IMR-90 (cell line): ENCODE measurements at regions not wholly inside any gene's neighbourhood (a gene's known extent, or its start where the extent isn't known, plus 50 kb on each side); places are given as distances from the start of the nearest gene placed in this dataset.

Experiments used
- ATAC-seq: fragments of 200-7000 bp; cut with Tn5 transposase; 2 replicates; pipeline ENCODE4 v1.9.1; 2020; ENCODE audit warnings: low read depth, mild to moderate bottlenecking, moderate library complexity
- BruUV-seq: library from RNA; stranded (reverse); fragments of 400-500 nt; replicated peaks from 2 replicates; lab custom pipeline; 2021; lab: Mats Ljungman, UMichigan
- CTCF ChIA-PET: fragments of 300-600 bp; formaldehyde crosslinking; extraction: SDS; loops from one replicate; lab custom pipeline; 2021; ENCODE audit warnings: antibody characterized with exemption; lab: Yijun Ruan, JAX
- POLR2A ChIA-PET: fragments of 300-600 bp; sonication (Branson Sonifier 250); formaldehyde crosslinking; loops from one replicate; lab custom pipeline; 2022; ENCODE audit warnings: antibody characterized with exemption; ENCODE audit not compliant: unreplicated experiment; lab: Charles Lee
- DNase-seq: peaks from one replicate; pipeline ENCODE4 v3.0.0; 2013
- H2AFZ ChIP-seq: replicated peaks from 2 replicates; pipeline ENCODE3; 2013; ENCODE audit warnings: low read length, mild to moderate bottlenecking; ENCODE audit not compliant: poor library complexity
- H2AK5ac ChIP-seq: 2 replicates; pipeline ENCODE4 v1.6.1; 2013; ENCODE audit warnings: low read depth, low read length, inconsistent platforms
- H2AK9ac ChIP-seq: replicated peaks from 2 replicates; pipeline ENCODE3; 2013; ENCODE audit warnings: mild to moderate bottlenecking, low read depth, low read length, moderate library complexity; ENCODE audit not compliant: poor library complexity
- H2BK120ac ChIP-seq: 2 replicates; pipeline ENCODE4 v1.6.1; 2013; ENCODE audit warnings: low read depth, low read length, inconsistent platforms
- H2BK15ac ChIP-seq: 3 replicates; pipeline ENCODE4 v1.6.1; 2013; ENCODE audit warnings: low read depth, low read length, inconsistent platforms
- H2BK20ac ChIP-seq: 2 replicates; pipeline ENCODE4 v1.6.1; 2013; ENCODE audit warnings: low read depth, mild to moderate bottlenecking, inconsistent platforms, low read length, moderate library complexity
- H2BK5ac ChIP-seq: 2 replicates; pipeline ENCODE4 v1.6.1; 2013; ENCODE audit warnings: mild to moderate bottlenecking, low read depth, low read length, inconsistent platforms; ENCODE audit not compliant: poor library complexity, severe bottlenecking
- H3K14ac ChIP-seq: replicated peaks from 2 replicates; pipeline ENCODE4 v1.6.1; 2013; ENCODE audit warnings: low read depth, low read length, inconsistent platforms
- H3K18ac ChIP-seq: 2 replicates; pipeline ENCODE4 v1.6.1; 2013; ENCODE audit warnings: low read depth, low read length, control low read depth
- H3K23ac ChIP-seq: 2 replicates; pipeline ENCODE4 v1.6.1; 2013; ENCODE audit warnings: low read depth, low read length, inconsistent platforms
- H3K27ac ChIP-seq: 2 replicates; pipeline ENCODE4 v1.5.1; 2013; ENCODE audit warnings: mild to moderate bottlenecking, control low read depth, low read length; ENCODE audit not compliant: insufficient read depth
- H3K27me3 ChIP-seq: 2 replicates; pipeline ENCODE4 v1.6.1; 2013; ENCODE audit warnings: low read length; ENCODE audit not compliant: control insufficient read depth, insufficient read depth
- H3K36me3 ChIP-seq: 2 replicates; pipeline ENCODE4 v1.6.1; 2013; ENCODE audit warnings: low read length, mixed read lengths; ENCODE audit not compliant: control insufficient read depth, insufficient read depth
- H3K4ac ChIP-seq: 2 replicates; pipeline ENCODE4 v1.6.1; 2013; ENCODE audit warnings: low read depth, low read length, inconsistent platforms
- H3K4me1 ChIP-seq: 2 replicates; pipeline ENCODE4 v1.6.1; 2013; ENCODE audit warnings: low read length, mixed read lengths; ENCODE audit not compliant: control insufficient read depth, insufficient read depth
- H3K4me2 ChIP-seq: 2 replicates; pipeline ENCODE4 v1.6.1; 2013; ENCODE audit warnings: low read depth, mild to moderate bottlenecking, control low read depth, low read length, moderate library complexity
- H3K4me3 ChIP-seq: 2 replicates; pipeline ENCODE4 v1.5.1; 2013; ENCODE audit warnings: low read depth, mild to moderate bottlenecking, control low read depth, low read length, moderate library complexity; ENCODE audit not compliant: insufficient read depth
- H3K56ac ChIP-seq: 2 replicates; pipeline ENCODE4 v1.6.1; 2013; ENCODE audit warnings: low read length, inconsistent platforms; ENCODE audit not compliant: insufficient read depth; ENCODE audit errors: extremely low read depth
- H3K79me1 ChIP-seq, 2 experiments: 2 replicates each; pipeline ENCODE4 v1.6.1; 2013; ENCODE audit warnings: low read length in 2 of 2, inconsistent platforms in 1 of 2, low read depth in 1 of 2
- H3K9ac ChIP-seq: 2 replicates; pipeline ENCODE4 v1.6.1; 2013; ENCODE audit warnings: low read depth, low read length, control low read depth
- H3K9me1 ChIP-seq: 2 replicates; pipeline ENCODE4 v1.6.1; 2013; ENCODE audit warnings: low read length, inconsistent platforms; ENCODE audit not compliant: insufficient read depth
- H3K9me3 ChIP-seq: 2 replicates; pipeline ENCODE4 v1.6.1; 2013; ENCODE audit warnings: low read length; ENCODE audit not compliant: control insufficient read depth, insufficient read depth
- H4K20me1 ChIP-seq: 2 replicates; pipeline ENCODE4 v1.6.1; 2013; ENCODE audit warnings: low read length, inconsistent platforms; ENCODE audit not compliant: insufficient read depth
- H4K5ac ChIP-seq: 2 replicates; pipeline ENCODE4 v1.6.1; 2013; ENCODE audit warnings: mild to moderate bottlenecking, low read depth, low read length, control low read depth
- H4K8ac ChIP-seq, 2 experiments: 2 replicates each; pipeline ENCODE4 v1.6.1; 2013; ENCODE audit warnings: low read depth in 2 of 2, low read length in 2 of 2, control low read depth in 1 of 2, inconsistent platforms in 1 of 2
- H4K91ac ChIP-seq: 2 replicates; pipeline ENCODE4 v1.6.1; 2013; ENCODE audit warnings: low read depth, low read length, inconsistent platforms; ENCODE audit not compliant: insufficient read depth
- CEBPB ChIP-seq: IDR thresholded peaks from 2 replicates; pipeline ENCODE4 v1.6.1; 2012; ENCODE audit warnings: low read depth, low read length, improper control_type of control experiment
- CHD1 ChIP-seq: IDR thresholded peaks from 2 replicates; pipeline ENCODE4 v1.6.1; 2012; ENCODE audit warnings: low read depth, low read length, improper control_type of control experiment
- ELK1 ChIP-seq: fragments of 150-350 bp; IDR thresholded peaks from 2 replicates; pipeline ENCODE4 v1.6.1; 2016; ENCODE audit warnings: low read depth, mild to moderate bottlenecking, low read length, moderate library complexity, borderline replicate concordance
- MAZ ChIP-seq: IDR thresholded peaks from 2 replicates; pipeline ENCODE4 v1.6.1; 2012; ENCODE audit warnings: low read depth, mild to moderate bottlenecking, low read length, improper control_type of control experiment, moderate library complexity, borderline replicate concordance
- MXI1 ChIP-seq: IDR thresholded peaks from 2 replicates; pipeline ENCODE4 v1.6.1; 2012; ENCODE audit warnings: low read depth, mild to moderate bottlenecking, low read length, moderate library complexity, borderline replicate concordance
- RAD21 ChIP-seq: IDR thresholded peaks from 2 replicates; pipeline ENCODE4 v1.6.1; 2012; ENCODE audit warnings: low read length, improper control_type of control experiment
- RCOR1 ChIP-seq: IDR thresholded peaks from 2 replicates; pipeline ENCODE4 v1.6.1; 2012; ENCODE audit warnings: mild to moderate bottlenecking, low read length, improper control_type of control experiment; ENCODE audit not compliant: insufficient replicate concordance
- SMC3 ChIP-seq: fragments of 150-350 bp; IDR thresholded peaks from 2 replicates; pipeline ENCODE4 v1.6.1; 2016; ENCODE audit warnings: low read depth, mild to moderate bottlenecking, antibody characterized with exemption, low read length, moderate library complexity
- USF2 ChIP-seq: fragments of 150-350 bp; IDR thresholded peaks from 2 replicates; pipeline ENCODE4 v1.6.1; 2017; ENCODE audit warnings: mild to moderate bottlenecking, antibody characterized with exemption, low read length, low read depth
- dilution Hi-C: fragments of 300-500 bp; cut with HindIII; formaldehyde crosslinking; loops from one replicate; pipeline ENCODE4 v1.14.3; 2018; ENCODE audit warnings: low sequenced_read_pairs; ENCODE audit not compliant: unreplicated experiment
- in situ Hi-C: fragments of 300-500 bp; cut with MboI; formaldehyde crosslinking; loops from 3 replicates; pipeline ENCODE4 v1.14.3; 2019; ENCODE audit warnings: low sequenced_read_pairs, inconsistent platforms, mixed read lengths
- intact Hi-C: fragments of 100-400 bp; cut with micrococcal nuclease; formaldehyde crosslinking; loops from 2 replicates; pipeline ENCODE4 v1.10.0; 2022
- TF ChIP-seq, protein P1 (sequence below): conservative IDR thresholded peaks from 2 replicates; pipeline ENCODE4 v1.5.1; 2012; ENCODE audit warnings: mild to moderate bottlenecking, low read depth, low read length, improper control_type of control experiment

GRCh38 chr6:103139377-103139776 is 1720.3 kb downstream of the HACE1 start:
- dilution Hi-C loops, result no loop called here
- DNase-seq, result no peak
- BruUV-seq, result no TSS peak
- intact Hi-C loops, result no loop called here
- no peak overlapping the region for H3K23ac ChIP-seq
- H3K9me3 ChIP-seq, result peaks cover 12% of the 10 kb centered on the region
- H3K9me1 ChIP-seq, result no peaks in the 10 kb centered on the region
- no peak overlapping the region for H2AFZ ChIP-seq
- no peaks in the 10 kb centered on the region for H4K20me1 ChIP-seq
- H3K4me3 ChIP-seq, result no peak overlapping the region
- no peak overlapping the region for H2AK9ac ChIP-seq
- H3K27ac ChIP-seq, result no peak overlapping the region
- POLR2A ChIA-PET, result no interaction called here
- H3K14ac ChIP-seq, result no peak overlapping the region
- no peak overlapping the region for H3K56ac ChIP-seq
- H2BK5ac ChIP-seq, result no peak overlapping the region
- no peak overlapping the region for H2BK15ac ChIP-seq
- no peak overlapping the region for H4K5ac ChIP-seq
- ATAC-seq, result no peak
- no peaks in the 10 kb centered on the region for H3K27me3 ChIP-seq
- CTCF ChIA-PET, result no interaction called here
- in situ Hi-C loops, result no loop called here
- no peak overlapping the region for H3K9ac ChIP-seq
- H2AK5ac ChIP-seq, result no peak overlapping the region
- H2BK20ac ChIP-seq, result no peak overlapping the region
- H3K79me1 ChIP-seq, result no peaks in the 10 kb centered on the region
- H3K18ac ChIP-seq, result no peak overlapping the region
- no peak overlapping the region for H4K91ac ChIP-seq
- H3K4me2 ChIP-seq, result no peak overlapping the region
- no peak overlapping the region for H4K8ac ChIP-seq
- H3K4ac ChIP-seq, result no peak overlapping the region
- no peaks in the 10 kb centered on the region for H3K4me1 ChIP-seq
- TF ChIP-seq SMC3 (no peak), ELK1 (no peak), USF2 (no peak), RAD21 (no peak), MAZ (no peak), CHD1 (no peak), MXI1 (no peak), CEBPB (no peak), RCOR1 (no peak)
- TF ChIP-seq, protein P1, sequence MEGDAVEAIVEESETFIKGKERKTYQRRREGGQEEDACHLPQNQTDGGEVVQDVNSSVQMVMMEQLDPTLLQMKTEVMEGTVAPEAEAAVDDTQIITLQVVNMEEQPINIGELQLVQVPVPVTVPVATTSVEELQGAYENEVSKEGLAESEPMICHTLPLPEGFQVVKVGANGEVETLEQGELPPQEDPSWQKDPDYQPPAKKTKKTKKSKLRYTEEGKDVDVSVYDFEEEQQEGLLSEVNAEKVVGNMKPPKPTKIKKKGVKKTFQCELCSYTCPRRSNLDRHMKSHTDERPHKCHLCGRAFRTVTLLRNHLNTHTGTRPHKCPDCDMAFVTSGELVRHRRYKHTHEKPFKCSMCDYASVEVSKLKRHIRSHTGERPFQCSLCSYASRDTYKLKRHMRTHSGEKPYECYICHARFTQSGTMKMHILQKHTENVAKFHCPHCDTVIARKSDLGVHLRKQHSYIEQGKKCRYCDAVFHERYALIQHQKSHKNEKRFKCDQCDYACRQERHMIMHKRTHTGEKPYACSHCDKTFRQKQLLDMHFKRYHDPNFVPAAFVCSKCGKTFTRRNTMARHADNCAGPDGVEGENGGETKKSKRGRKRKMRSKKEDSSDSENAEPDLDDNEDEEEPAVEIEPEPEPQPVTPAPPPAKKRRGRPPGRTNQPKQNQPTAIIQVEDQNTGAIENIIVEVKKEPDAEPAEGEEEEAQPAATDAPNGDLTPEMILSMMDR, result no peak
- no peaks in the 10 kb centered on the region for H3K36me3 ChIP-seq
- H2BK120ac ChIP-seq, result no peak overlapping the region
